ENCODE measurements at regions not wholly inside any gene's neighbourhood (a gene's known extent, or its start where the extent isn't known, plus 50 kb on each side); places are given as distances from the start of the nearest gene placed in this dataset.

- TF ChIP-seq, protein P1, sequence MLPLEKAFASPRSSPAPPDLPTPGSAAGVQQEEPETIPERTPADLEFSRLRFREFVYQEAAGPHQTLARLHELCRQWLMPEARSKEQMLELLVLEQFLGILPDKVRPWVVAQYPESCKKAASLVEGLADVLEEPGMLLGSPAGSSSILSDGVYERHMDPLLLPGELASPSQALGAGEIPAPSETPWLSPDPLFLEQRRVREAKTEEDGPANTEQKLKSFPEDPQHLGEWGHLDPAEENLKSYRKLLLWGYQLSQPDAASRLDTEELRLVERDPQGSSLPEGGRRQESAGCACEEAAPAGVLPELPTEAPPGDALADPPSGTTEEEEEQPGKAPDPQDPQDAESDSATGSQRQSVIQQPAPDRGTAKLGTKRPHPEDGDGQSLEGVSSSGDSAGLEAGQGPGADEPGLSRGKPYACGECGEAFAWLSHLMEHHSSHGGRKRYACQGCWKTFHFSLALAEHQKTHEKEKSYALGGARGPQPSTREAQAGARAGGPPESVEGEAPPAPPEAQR (tag by site-specific recombination; IDR thresholded peaks at IDR 0.05): no peak
- TF ChIP-seq ZNF830 (tag by site-specific recombination; IDR thresholded peaks at IDR 0.05; ENCODE audit: low read depth) (no peak), ZNF214 (tag by site-specific recombination; IDR thresholded peaks at IDR 0.05; ENCODE audit: borderline replicate concordance) (no peak), CTCF (tag by site-specific recombination; IDR thresholded peaks at IDR 0.05) (no peak), ZNF585B (tag by site-specific recombination; IDR thresholded peaks at IDR 0.05) (no peak), ZNF146 (tag by site-specific recombination; IDR thresholded peaks at IDR 0.05) (no peak), ZNF768 (tag by site-specific recombination; IDR thresholded peaks at IDR 0.05) (no peak), SALL2 (tag by site-specific recombination; IDR thresholded peaks at IDR 0.05; ENCODE audit: borderline replicate concordance) (no peak), YY1 (tag by site-specific recombination; IDR thresholded peaks at IDR 0.05) (no peak), ZNF707 (tag by site-specific recombination; IDR thresholded peaks at IDR 0.05) (no peak), HOXC10 (CRISPR knock-in tag; IDR thresholded peaks at IDR 0.05) (no peak), ZNF175 (tag by site-specific recombination; IDR thresholded peaks at IDR 0.05) (no peak), HOXA7 (CRISPR knock-in tag; IDR thresholded peaks at IDR 0.05; ENCODE audit: borderline replicate concordance) (no peak), ZNF114 (tag by site-specific recombination; IDR thresholded peaks at IDR 0.05) (no peak)
These were observed 360.1 kb upstream of the C9orf72 start for GRCh38 chr9:27933210-27934025.

Data from HEK293 (cell line).